SK-N-SH (cell line): ENCODE measurements at regions not wholly inside any gene's neighbourhood (a gene's known extent, or its start where the extent isn't known, plus 50 kb on each side); places are given as distances from the start of the nearest gene placed in this dataset.

Experiments used
- FOXJ3 ChIP-seq: sonication (generic); formaldehyde crosslinking; IDR thresholded peaks from 2 replicates; pipeline ENCODE4 v1.5.1; 2020; ENCODE audit warnings: mild to moderate bottlenecking, missing genetic modification reagents
- GATA2 ChIP-seq: sonication (generic); formaldehyde crosslinking; IDR thresholded peaks from 2 replicates; pipeline ENCODE4 v1.5.0; 2020; ENCODE audit warnings: mild to moderate bottlenecking, missing genetic modification reagents
- JUND ChIP-seq: IDR thresholded peaks from 2 replicates; pipeline ENCODE4 v1.4.0; 2012
- RAD21 ChIP-seq: IDR thresholded peaks from 2 replicates; pipeline ENCODE4 v1.6.1; 2012; ENCODE audit warnings: mild to moderate bottlenecking, low read length
- SIN3A ChIP-seq: IDR thresholded peaks from 2 replicates; pipeline ENCODE4 v1.6.1; 2012; ENCODE audit warnings: low read depth, mild to moderate bottlenecking, low read length, moderate library complexity, borderline replicate concordance
- TF ChIP-seq, protein P1 (sequence below): fragments of 200-600 bp; sonication (generic); IDR thresholded peaks from 2 replicates; pipeline ENCODE4 v1.6.1; 2017; ENCODE audit warnings: antibody characterized with exemption, mild to moderate bottlenecking, moderate library complexity
- TF ChIP-seq, protein P2 (sequence below): IDR thresholded peaks from 2 replicates; pipeline ENCODE4; 2012
- TF ChIP-seq, protein P3 (sequence below): fragments of 150-350 bp; IDR thresholded peaks from 2 replicates; pipeline ENCODE4 v1.6.1; 2017; ENCODE audit warnings: antibody characterized with exemption, low read length, low read depth, borderline replicate concordance

DNA sequence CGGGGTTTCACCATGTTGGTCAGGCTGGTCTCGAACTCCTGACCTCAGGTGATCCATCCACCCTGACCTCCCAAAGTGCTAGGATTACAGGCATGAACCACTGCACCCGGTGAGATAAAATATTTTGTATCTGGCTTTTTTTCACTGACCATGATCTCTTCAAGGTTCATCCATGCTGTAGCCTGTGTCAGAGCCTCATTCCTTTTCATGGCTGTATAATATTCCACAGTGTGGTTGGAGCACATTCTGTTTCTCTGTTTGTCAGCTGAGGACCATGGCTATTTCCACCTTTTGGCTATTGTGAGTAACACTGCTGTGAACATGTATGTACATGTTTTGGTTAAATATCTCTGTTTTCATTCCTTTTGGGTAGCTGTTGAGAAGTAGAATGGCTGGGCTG is 169.2 kb downstream of the SHOX start:
- TF ChIP-seq, protein P1, sequence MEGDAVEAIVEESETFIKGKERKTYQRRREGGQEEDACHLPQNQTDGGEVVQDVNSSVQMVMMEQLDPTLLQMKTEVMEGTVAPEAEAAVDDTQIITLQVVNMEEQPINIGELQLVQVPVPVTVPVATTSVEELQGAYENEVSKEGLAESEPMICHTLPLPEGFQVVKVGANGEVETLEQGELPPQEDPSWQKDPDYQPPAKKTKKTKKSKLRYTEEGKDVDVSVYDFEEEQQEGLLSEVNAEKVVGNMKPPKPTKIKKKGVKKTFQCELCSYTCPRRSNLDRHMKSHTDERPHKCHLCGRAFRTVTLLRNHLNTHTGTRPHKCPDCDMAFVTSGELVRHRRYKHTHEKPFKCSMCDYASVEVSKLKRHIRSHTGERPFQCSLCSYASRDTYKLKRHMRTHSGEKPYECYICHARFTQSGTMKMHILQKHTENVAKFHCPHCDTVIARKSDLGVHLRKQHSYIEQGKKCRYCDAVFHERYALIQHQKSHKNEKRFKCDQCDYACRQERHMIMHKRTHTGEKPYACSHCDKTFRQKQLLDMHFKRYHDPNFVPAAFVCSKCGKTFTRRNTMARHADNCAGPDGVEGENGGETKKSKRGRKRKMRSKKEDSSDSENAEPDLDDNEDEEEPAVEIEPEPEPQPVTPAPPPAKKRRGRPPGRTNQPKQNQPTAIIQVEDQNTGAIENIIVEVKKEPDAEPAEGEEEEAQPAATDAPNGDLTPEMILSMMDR = no peak
- no peak for TF ChIP-seq FOXJ3
- TF ChIP-seq, protein P2, sequence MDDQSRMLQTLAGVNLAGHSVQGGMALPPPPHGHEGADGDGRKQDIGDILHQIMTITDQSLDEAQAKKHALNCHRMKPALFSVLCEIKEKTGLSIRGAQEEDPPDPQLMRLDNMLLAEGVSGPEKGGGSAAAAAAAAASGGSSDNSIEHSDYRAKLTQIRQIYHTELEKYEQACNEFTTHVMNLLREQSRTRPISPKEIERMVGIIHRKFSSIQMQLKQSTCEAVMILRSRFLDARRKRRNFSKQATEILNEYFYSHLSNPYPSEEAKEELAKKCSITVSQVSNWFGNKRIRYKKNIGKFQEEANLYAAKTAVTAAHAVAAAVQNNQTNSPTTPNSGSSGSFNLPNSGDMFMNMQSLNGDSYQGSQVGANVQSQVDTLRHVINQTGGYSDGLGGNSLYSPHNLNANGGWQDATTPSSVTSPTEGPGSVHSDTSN = no peak
- no peak for TF ChIP-seq SIN3A
- TF ChIP-seq JUND = no peak
- no peak for TF ChIP-seq GATA2 (CRISPR knock-in tag)
- TF ChIP-seq, protein P3, sequence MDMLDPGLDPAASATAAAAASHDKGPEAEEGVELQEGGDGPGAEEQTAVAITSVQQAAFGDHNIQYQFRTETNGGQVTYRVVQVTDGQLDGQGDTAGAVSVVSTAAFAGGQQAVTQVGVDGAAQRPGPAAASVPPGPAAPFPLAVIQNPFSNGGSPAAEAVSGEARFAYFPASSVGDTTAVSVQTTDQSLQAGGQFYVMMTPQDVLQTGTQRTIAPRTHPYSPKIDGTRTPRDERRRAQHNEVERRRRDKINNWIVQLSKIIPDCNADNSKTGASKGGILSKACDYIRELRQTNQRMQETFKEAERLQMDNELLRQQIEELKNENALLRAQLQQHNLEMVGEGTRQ = no peak
- TF ChIP-seq RAD21 = no peak
